ENCODE measurements at regions not wholly inside any gene's neighbourhood (a gene's known extent, or its start where the extent isn't known, plus 50 kb on each side); places are given as distances from the start of the nearest gene placed in this dataset.

DNA sequence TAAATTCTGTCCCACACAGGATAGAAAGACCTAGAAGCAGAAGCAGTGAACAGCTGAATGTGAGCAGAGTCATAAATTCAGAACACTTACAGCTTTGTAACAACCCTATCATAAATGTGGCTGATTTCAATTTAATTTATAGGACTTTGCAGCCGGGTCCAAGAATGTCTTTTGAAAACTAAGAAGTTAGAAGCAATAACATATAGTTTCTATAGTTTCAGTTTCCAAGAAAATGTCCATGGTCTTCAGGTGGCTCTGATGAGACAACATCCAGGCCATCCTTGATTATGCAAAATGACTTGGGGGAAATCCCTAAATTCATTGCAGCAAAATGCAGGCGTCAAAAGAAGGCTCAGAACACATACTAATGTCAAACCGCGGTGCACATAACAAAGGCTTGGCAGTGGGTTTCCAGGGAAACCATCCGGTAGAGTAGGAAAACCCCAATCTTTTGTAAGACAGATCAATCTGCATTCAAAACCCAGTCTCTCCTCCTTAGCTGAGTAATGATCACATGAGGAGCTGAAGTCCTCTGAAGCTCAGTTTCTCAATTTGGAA lies 442.2 kb upstream of the ID2 start:
- TF ChIP-seq PURB (CRISPR knock-in tag; IDR thresholded peaks at IDR 0.05; ENCODE audit: low read depth) (no peak), HDAC8 (tag; IDR thresholded peaks at IDR 0.05) (no peak), ATF7 (IDR thresholded peaks at IDR 0.05) (no peak), SIRT6 (IDR thresholded peaks at IDR 0.05; ENCODE audit: low read depth, low read length) (no peak), MAFF (IDR thresholded peaks at IDR 0.05; ENCODE audit: low read length) (no peak), NBN (IDR thresholded peaks at IDR 0.05; ENCODE audit: low read depth) (no peak), BACH1 (tag; IDR thresholded peaks at IDR 0.05) (no peak), YY1 (IDR thresholded peaks at IDR 0.05; ENCODE audit: borderline replicate concordance in 1 of 3, control insufficient read depth in 1 of 3, extremely low read depth in 1 of 3, insufficient read depth in 3 of 3, insufficient read length in 1 of 3, insufficient replicate concordance in 2 of 3, low read depth in 1 of 3, low read length in 2 of 3) (no peak), GABPA (tag; conservative IDR thresholded peaks at IDR 0.05; ENCODE audit: low read depth) (no peak)

Measured in K562 (cell line).